ENCODE measurements at regions not wholly inside any gene's neighbourhood (a gene's known extent, or its start where the extent isn't known, plus 50 kb on each side); places are given as distances from the start of the nearest gene placed in this dataset.

DNA sequence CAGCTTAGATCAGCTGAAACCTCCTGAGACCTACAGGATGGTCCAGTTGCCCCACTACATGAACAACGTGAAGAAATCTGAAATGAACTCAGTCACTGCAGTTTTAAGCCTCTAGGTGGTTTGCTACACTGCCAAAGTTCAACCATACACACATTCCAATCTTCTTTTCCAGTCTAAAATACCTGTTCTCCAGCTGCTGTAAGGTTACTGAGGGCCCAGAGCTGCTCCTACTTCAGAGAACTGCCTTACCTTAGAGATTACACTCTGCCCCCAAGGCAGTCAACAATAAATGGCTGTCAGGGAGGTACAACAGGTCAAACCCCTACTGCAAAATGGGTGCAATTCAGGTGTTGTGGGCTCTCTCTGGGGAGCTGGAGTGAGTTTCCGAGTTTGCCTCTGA, 154.1 kb upstream of the MIR17HG start:
- no peak overlapping the region for H3K27ac ChIP-seq (ENCODE audit: insufficient read depth, low read length, poor library complexity, severe bottlenecking)
- H3K9me3 ChIP-seq (ENCODE audit: control insufficient read depth, low read length), result no peaks in the 10 kb centered on the region
- no peaks in the 10 kb centered on the region for H3K4me1 ChIP-seq (ENCODE audit: control insufficient read depth, insufficient read depth, low read length, poor library complexity, severe bottlenecking)
- no peak overlapping the region for H3K4me3 ChIP-seq (ENCODE audit: insufficient read depth, low read depth, low read length, poor library complexity, severe bottlenecking)
- H3K27me3 ChIP-seq (replicated peaks; ENCODE audit: control insufficient read depth, insufficient read depth, low read length, poor library complexity, severe bottlenecking), result no peaks in the 10 kb centered on the region
- no peak for DNase-seq
- H3K36me3 ChIP-seq (ENCODE audit: control insufficient read depth, insufficient read depth, low read length), result no peaks in the 10 kb centered on the region

DNA sequence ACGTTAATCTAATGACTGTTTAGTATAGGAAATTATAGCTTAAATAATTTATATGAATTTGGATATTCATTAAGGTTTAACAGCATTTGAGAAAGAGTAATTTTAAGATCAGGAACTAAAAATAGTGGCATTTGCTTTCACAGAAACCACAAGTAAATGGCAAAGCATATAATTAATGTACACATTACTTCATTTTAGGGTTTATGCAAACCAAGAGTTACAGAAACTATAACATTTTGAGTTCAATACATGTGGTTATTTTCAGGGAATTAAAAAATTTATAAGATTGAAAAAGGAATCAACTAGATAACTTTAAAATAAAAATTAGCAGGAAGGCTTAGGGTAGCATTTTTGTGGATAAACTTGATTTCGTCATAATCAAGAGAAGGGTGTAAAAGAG, 151.7 kb upstream of the MIR17HG start:
- H3K4me1 ChIP-seq (ENCODE audit: control insufficient read depth, insufficient read depth, low read length, poor library complexity, severe bottlenecking), result no peaks in the 10 kb centered on the region
- no peak overlapping the region for H3K27ac ChIP-seq (ENCODE audit: insufficient read depth, low read length, poor library complexity, severe bottlenecking)
- H3K9me3 ChIP-seq (ENCODE audit: control insufficient read depth, low read length), result no peaks in the 10 kb centered on the region
- DNase-seq, result no peak
- peaks cover 3% of the 10 kb centered on the region for H3K27me3 ChIP-seq (replicated peaks; ENCODE audit: control insufficient read depth, insufficient read depth, low read length, poor library complexity, severe bottlenecking)
- no peak overlapping the region for H3K4me3 ChIP-seq (ENCODE audit: insufficient read depth, low read depth, low read length, poor library complexity, severe bottlenecking)
- H3K36me3 ChIP-seq (ENCODE audit: control insufficient read depth, insufficient read depth, low read length), result no peaks in the 10 kb centered on the region

DNA sequence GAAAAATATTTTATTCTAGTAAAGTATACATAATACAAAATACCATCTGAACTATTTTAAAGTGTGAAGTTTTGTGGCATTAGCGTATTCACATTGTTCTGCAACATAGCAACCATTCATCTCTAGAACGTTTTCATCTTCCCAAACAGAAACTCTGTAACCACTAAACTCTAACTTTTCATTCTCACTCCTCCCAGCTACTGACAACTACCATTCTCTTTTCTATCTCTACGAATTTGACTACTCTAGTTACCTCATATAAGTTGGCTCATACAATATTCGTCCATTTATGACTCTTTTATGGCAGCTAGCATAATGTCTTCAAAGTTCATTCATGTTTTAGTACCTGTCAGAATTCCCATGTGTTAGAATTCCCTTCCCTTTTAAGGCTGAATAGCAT, 150.5 kb upstream of the MIR17HG start:
- H3K9me3 ChIP-seq (ENCODE audit: control insufficient read depth, low read length), result no peaks in the 10 kb centered on the region
- peaks cover 5% of the 10 kb centered on the region for H3K27me3 ChIP-seq (replicated peaks; ENCODE audit: control insufficient read depth, insufficient read depth, low read length, poor library complexity, severe bottlenecking)
- H3K36me3 ChIP-seq (ENCODE audit: control insufficient read depth, insufficient read depth, low read length), result no peaks in the 10 kb centered on the region
- H3K4me1 ChIP-seq (ENCODE audit: control insufficient read depth, insufficient read depth, low read length, poor library complexity, severe bottlenecking), result no peaks in the 10 kb centered on the region
- H3K27ac ChIP-seq (ENCODE audit: insufficient read depth, low read length, poor library complexity, severe bottlenecking), result no peak overlapping the region
- H3K4me3 ChIP-seq (ENCODE audit: insufficient read depth, low read depth, low read length, poor library complexity, severe bottlenecking), result no peak overlapping the region
- no peak for DNase-seq

- Histone ChIP-seq H3K9me3 (ENCODE audit: control insufficient read depth, low read length) (no peaks in the 10 kb centered on the region), H3K27me3 (replicated peaks; ENCODE audit: control insufficient read depth, insufficient read depth, low read length, poor library complexity, severe bottlenecking) (peaks cover 5% of the 10 kb centered on the region), H3K27ac (ENCODE audit: insufficient read depth, low read length, poor library complexity, severe bottlenecking) (no peak overlapping the region), H3K36me3 (ENCODE audit: control insufficient read depth, insufficient read depth, low read length) (no peaks in the 10 kb centered on the region), H3K4me3 (ENCODE audit: insufficient read depth, low read depth, low read length, poor library complexity, severe bottlenecking) (no peak overlapping the region), H3K4me1 (ENCODE audit: control insufficient read depth, insufficient read depth, low read length, poor library complexity, severe bottlenecking) (no peaks in the 10 kb centered on the region)
- no peak for DNase-seq
Observed at GRCh38 chr13:91199866-91200265, 147.6 kb upstream of the MIR17HG start.

DNA sequence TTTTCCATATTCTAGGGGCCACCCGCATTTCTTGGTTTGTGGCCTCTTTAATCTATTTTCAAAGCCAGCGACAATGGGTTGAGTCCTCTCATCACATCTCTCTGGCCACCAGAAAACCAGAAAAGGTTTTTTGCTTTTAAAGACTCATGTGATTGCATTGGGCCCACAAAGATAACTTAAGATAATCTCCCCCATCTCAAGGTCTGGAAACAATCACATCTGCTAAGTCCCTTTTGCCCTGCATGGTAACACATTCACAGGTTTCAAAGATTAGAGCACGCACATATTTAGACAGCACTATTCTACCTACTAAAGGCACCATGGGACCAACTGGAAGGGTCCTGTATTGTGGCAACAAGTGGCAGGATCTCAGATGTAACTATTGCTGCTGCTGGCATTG, 147.0 kb upstream of the MIR17HG start:
- DNase-seq, result no peak
- Histone ChIP-seq H3K27ac (ENCODE audit: insufficient read depth, low read length, poor library complexity, severe bottlenecking) (no peak overlapping the region), H3K4me3 (ENCODE audit: insufficient read depth, low read depth, low read length, poor library complexity, severe bottlenecking) (no peak overlapping the region), H3K36me3 (ENCODE audit: control insufficient read depth, insufficient read depth, low read length) (no peaks in the 10 kb centered on the region), H3K4me1 (ENCODE audit: control insufficient read depth, insufficient read depth, low read length, poor library complexity, severe bottlenecking) (no peaks in the 10 kb centered on the region), H3K9me3 (ENCODE audit: control insufficient read depth, low read length) (no peaks in the 10 kb centered on the region), H3K27me3 (replicated peaks; ENCODE audit: control insufficient read depth, insufficient read depth, low read length, poor library complexity, severe bottlenecking) (peaks cover 5% of the 10 kb centered on the region)

DNA sequence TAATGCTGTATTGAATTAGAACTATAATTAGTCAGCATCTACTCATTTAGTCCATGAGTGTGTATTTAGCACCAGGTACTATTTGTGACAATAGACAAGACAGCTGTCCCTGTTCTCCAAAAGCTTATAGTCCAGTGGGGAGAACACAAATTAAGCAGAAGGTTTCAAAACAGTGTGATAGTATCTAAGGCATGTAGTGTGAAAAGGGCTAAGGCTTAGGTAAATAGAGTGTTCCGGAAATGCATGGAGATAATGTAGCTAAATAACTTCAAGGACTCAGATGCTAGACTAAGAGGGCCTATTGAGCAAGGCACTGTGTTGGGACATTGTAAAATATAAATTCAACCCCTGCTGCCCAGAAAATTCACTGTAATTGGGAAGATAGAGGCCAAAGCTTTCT, 144.1 kb upstream of the MIR17HG start:
- DNase-seq, result no peak
- H3K9me3 ChIP-seq (ENCODE audit: control insufficient read depth, low read length), result no peaks in the 10 kb centered on the region
- no peaks in the 10 kb centered on the region for H3K4me1 ChIP-seq (ENCODE audit: control insufficient read depth, insufficient read depth, low read length, poor library complexity, severe bottlenecking)
- no peaks in the 10 kb centered on the region for H3K36me3 ChIP-seq (ENCODE audit: control insufficient read depth, insufficient read depth, low read length)
- H3K27me3 ChIP-seq (replicated peaks; ENCODE audit: control insufficient read depth, insufficient read depth, low read length, poor library complexity, severe bottlenecking), result peaks cover 5% of the 10 kb centered on the region
- no peak overlapping the region for H3K4me3 ChIP-seq (ENCODE audit: insufficient read depth, low read depth, low read length, poor library complexity, severe bottlenecking)
- no peak overlapping the region for H3K27ac ChIP-seq (ENCODE audit: insufficient read depth, low read length, poor library complexity, severe bottlenecking)

DNA sequence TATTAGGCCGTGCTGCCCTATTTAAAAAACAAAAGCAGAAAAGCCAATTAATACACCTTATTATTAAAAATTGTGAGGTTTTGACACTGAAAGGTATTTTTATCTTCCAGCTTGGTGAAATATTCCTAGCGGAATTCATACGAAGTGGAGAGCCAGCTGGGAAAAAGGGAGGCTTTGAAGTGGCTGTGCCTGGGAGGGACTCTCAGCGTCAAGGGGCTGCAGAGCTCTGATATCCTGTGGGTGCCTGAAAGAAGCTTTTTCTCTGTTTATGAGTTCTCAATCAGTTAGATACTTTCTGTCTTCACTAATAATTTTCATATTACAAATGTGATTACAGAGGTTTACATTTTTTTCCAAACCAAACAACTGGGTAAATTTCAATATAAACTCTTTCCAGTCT, 140.2 kb upstream of the MIR17HG start:
- DNase-seq, result no peak
- no peaks in the 10 kb centered on the region for H3K4me1 ChIP-seq (ENCODE audit: control insufficient read depth, insufficient read depth, low read length, poor library complexity, severe bottlenecking)
- no peaks in the 10 kb centered on the region for H3K27me3 ChIP-seq (replicated peaks; ENCODE audit: control insufficient read depth, insufficient read depth, low read length, poor library complexity, severe bottlenecking)
- no peaks in the 10 kb centered on the region for H3K9me3 ChIP-seq (ENCODE audit: control insufficient read depth, low read length)
- no peak overlapping the region for H3K4me3 ChIP-seq (ENCODE audit: insufficient read depth, low read depth, low read length, poor library complexity, severe bottlenecking)
- H3K36me3 ChIP-seq (ENCODE audit: control insufficient read depth, insufficient read depth, low read length), result no peaks in the 10 kb centered on the region
- no peak overlapping the region for H3K27ac ChIP-seq (ENCODE audit: insufficient read depth, low read length, poor library complexity, severe bottlenecking)

- H3K4me1 ChIP-seq (ENCODE audit: control insufficient read depth, insufficient read depth, low read length, poor library complexity, severe bottlenecking), result no peaks in the 10 kb centered on the region
- no peaks in the 10 kb centered on the region for H3K27me3 ChIP-seq (replicated peaks; ENCODE audit: control insufficient read depth, insufficient read depth, low read length, poor library complexity, severe bottlenecking)
- H3K36me3 ChIP-seq (ENCODE audit: control insufficient read depth, insufficient read depth, low read length), result no peaks in the 10 kb centered on the region
- H3K9me3 ChIP-seq (ENCODE audit: control insufficient read depth, low read length), result no peaks in the 10 kb centered on the region
- no peak overlapping the region for H3K27ac ChIP-seq (ENCODE audit: insufficient read depth, low read length, poor library complexity, severe bottlenecking)
- no peak overlapping the region for H3K4me3 ChIP-seq (ENCODE audit: insufficient read depth, low read depth, low read length, poor library complexity, severe bottlenecking)
- DNase-seq, result no peak
Observed at GRCh38 chr13:91211510-91211909, 136.0 kb upstream of the MIR17HG start.

DNA sequence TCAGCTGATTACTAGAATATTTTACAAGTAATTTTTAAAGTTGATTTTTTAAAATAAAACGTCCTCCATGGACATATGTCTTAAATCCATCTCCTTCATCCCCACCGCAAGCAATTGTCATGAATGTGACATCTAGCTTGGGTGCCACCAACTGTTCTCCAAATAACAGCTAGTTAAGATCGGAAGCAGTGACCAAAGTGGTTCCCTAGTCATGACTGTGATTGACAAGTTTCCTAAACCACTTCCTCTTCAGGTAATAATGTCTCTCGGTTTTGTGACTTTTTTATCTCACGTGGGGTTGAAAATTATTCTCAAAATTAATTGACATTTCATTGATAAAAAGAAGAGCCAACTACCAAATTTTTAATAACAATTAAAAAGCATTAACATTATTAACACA, 135.3 kb upstream of the MIR17HG start:
- no peak for DNase-seq
- no peaks in the 10 kb centered on the region for H3K4me1 ChIP-seq (ENCODE audit: control insufficient read depth, insufficient read depth, low read length, poor library complexity, severe bottlenecking)
- H3K27ac ChIP-seq (ENCODE audit: insufficient read depth, low read length, poor library complexity, severe bottlenecking), result no peak overlapping the region
- no peak overlapping the region for H3K4me3 ChIP-seq (ENCODE audit: insufficient read depth, low read depth, low read length, poor library complexity, severe bottlenecking)
- no peaks in the 10 kb centered on the region for H3K36me3 ChIP-seq (ENCODE audit: control insufficient read depth, insufficient read depth, low read length)
- no peaks in the 10 kb centered on the region for H3K27me3 ChIP-seq (replicated peaks; ENCODE audit: control insufficient read depth, insufficient read depth, low read length, poor library complexity, severe bottlenecking)
- no peaks in the 10 kb centered on the region for H3K9me3 ChIP-seq (ENCODE audit: control insufficient read depth, low read length)

GRCh38 chr13:91214031-91214430, 133.5 kb upstream of the MIR17HG start:
- no peaks in the 10 kb centered on the region for H3K9me3 ChIP-seq (ENCODE audit: control insufficient read depth, low read length)
- no peaks in the 10 kb centered on the region for H3K36me3 ChIP-seq (ENCODE audit: control insufficient read depth, insufficient read depth, low read length)
- no peak overlapping the region for H3K4me3 ChIP-seq (ENCODE audit: insufficient read depth, low read depth, low read length, poor library complexity, severe bottlenecking)
- no peaks in the 10 kb centered on the region for H3K27me3 ChIP-seq (replicated peaks; ENCODE audit: control insufficient read depth, insufficient read depth, low read length, poor library complexity, severe bottlenecking)
- no peaks in the 10 kb centered on the region for H3K4me1 ChIP-seq (ENCODE audit: control insufficient read depth, insufficient read depth, low read length, poor library complexity, severe bottlenecking)
- H3K27ac ChIP-seq (ENCODE audit: insufficient read depth, low read length, poor library complexity, severe bottlenecking), result no peak overlapping the region
- DNase-seq, result no peak

Measured in effector memory CD4-positive, alpha-beta T cell (primary cell).